ENCODE measurements at regions not wholly inside any gene's neighbourhood (a gene's known extent, or its start where the extent isn't known, plus 50 kb on each side); places are given as distances from the start of the nearest gene placed in this dataset.

GRCh38 chr18:42657551-42657950, 457.9 kb downstream of the RIT2 start:
- no peaks in the 10 kb centered on the region for H3K9me3 ChIP-seq (ENCODE audit: insufficient read depth, low read depth, low read length)
- no peaks in the 10 kb centered on the region for H3F3A ChIP-seq (ENCODE audit: low read depth)
- no peaks in the 10 kb centered on the region for H3K9me2 ChIP-seq (replicated peaks; ENCODE audit: low read depth, low read length)
- TF ChIP-seq EZH2phosphoT487 (IDR thresholded peaks at IDR 0.05; ENCODE audit: borderline replicate concordance) (no peak), CTCF (conservative IDR thresholded peaks at IDR 0.05; ENCODE audit: low read length) (no peak)
- H3K4me3 ChIP-seq (ENCODE audit: low read length, poor library complexity, severe bottlenecking): no peak overlapping the region
- H3K4me1 ChIP-seq (ENCODE audit: insufficient read depth, low read length, poor library complexity, severe bottlenecking): no peaks in the 10 kb centered on the region
- H3K4me2 ChIP-seq (ENCODE audit: low read depth, low read length, poor library complexity, severe bottlenecking): no peak overlapping the region
- no peak overlapping the region for H3K9ac ChIP-seq (ENCODE audit: low read depth, low read length, poor library complexity, severe bottlenecking)
- H4K20me1 ChIP-seq (ENCODE audit: insufficient read depth, low read length, poor library complexity, severe bottlenecking): no peaks in the 10 kb centered on the region
- H3K79me2 ChIP-seq (ENCODE audit: insufficient read depth, low read length): no peaks in the 10 kb centered on the region
- H3K27me3 ChIP-seq (ENCODE audit: insufficient read depth, low read length, poor library complexity, severe bottlenecking): no peaks in the 10 kb centered on the region
- no peaks in the 10 kb centered on the region for H3K36me3 ChIP-seq (ENCODE audit: insufficient read depth, low read length)
- no peak overlapping the region for H2AFZ ChIP-seq (ENCODE audit: low read length)

DNA sequence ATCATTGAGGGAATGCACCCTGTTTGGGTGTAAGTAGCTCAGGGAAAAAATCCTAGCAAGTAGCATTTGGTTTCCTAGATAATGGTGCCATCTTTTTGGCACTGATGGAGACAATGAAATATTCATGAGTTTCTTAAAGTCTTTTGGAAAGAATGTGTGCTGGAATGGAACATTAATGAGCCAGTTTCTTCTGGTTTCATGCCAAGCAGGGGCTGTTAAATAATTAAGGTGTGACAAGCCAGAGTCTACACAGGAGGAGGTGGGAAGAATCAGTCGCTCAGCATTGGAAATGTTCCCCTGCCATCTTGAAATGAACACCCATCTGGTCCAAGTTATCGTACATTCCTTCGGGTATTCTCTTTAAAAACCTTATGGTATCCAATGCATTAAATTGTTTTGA, 457.3 kb downstream of the RIT2 start:
- no peak overlapping the region for H3K4me2 ChIP-seq (ENCODE audit: low read depth, low read length, poor library complexity, severe bottlenecking)
- H3K4me3 ChIP-seq (ENCODE audit: low read length, poor library complexity, severe bottlenecking): no peak overlapping the region
- H3K9me3 ChIP-seq (ENCODE audit: insufficient read depth, low read depth, low read length): no peaks in the 10 kb centered on the region
- H4K20me1 ChIP-seq (ENCODE audit: insufficient read depth, low read length, poor library complexity, severe bottlenecking): no peaks in the 10 kb centered on the region
- H3K27me3 ChIP-seq (ENCODE audit: insufficient read depth, low read length, poor library complexity, severe bottlenecking): no peaks in the 10 kb centered on the region
- no peak overlapping the region for H3K9ac ChIP-seq (ENCODE audit: low read depth, low read length, poor library complexity, severe bottlenecking)
- no peaks in the 10 kb centered on the region for H3K36me3 ChIP-seq (ENCODE audit: insufficient read depth, low read length)
- H3K9me2 ChIP-seq (replicated peaks; ENCODE audit: low read depth, low read length): no peaks in the 10 kb centered on the region
- no peak overlapping the region for H2AFZ ChIP-seq (ENCODE audit: low read length)
- H3F3A ChIP-seq (ENCODE audit: low read depth): no peaks in the 10 kb centered on the region
- no peaks in the 10 kb centered on the region for H3K4me1 ChIP-seq (ENCODE audit: insufficient read depth, low read length, poor library complexity, severe bottlenecking)
- no peaks in the 10 kb centered on the region for H3K79me2 ChIP-seq (ENCODE audit: insufficient read depth, low read length)
- TF ChIP-seq EZH2phosphoT487 (IDR thresholded peaks at IDR 0.05; ENCODE audit: borderline replicate concordance) (no peak), CTCF (conservative IDR thresholded peaks at IDR 0.05; ENCODE audit: low read length) (no peak)

DNA sequence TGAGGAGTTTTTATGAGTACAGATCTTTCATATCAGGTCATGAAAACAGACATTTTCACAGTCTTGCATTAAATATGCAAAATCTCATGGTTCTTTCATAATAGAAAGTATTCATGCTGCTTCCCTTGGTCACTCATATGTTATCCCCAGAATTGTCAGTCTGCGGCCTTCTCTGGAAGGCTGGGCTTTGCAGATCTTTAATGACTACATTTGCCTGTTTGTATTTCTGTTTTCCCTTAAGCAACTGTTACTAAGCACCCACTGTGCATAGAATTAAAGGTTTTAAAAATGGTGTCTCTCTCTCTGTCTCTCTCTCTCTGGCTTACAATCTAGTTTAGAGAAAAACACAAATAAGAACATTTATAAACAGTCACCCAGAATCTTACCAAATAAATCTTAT, 456.3 kb downstream of the RIT2 start:
- TF ChIP-seq CTCF (conservative IDR thresholded peaks at IDR 0.05; ENCODE audit: low read length): no peak
- H3K9ac ChIP-seq (ENCODE audit: low read depth, low read length, poor library complexity, severe bottlenecking): no peak overlapping the region
- H3K4me2 ChIP-seq (ENCODE audit: low read depth, low read length, poor library complexity, severe bottlenecking): no peak overlapping the region
- H2AFZ ChIP-seq (ENCODE audit: low read length): no peak overlapping the region
- no peaks in the 10 kb centered on the region for H3K9me2 ChIP-seq (replicated peaks; ENCODE audit: low read depth, low read length)
- no peaks in the 10 kb centered on the region for H3K4me1 ChIP-seq (ENCODE audit: insufficient read depth, low read length, poor library complexity, severe bottlenecking)
- H3K36me3 ChIP-seq (ENCODE audit: insufficient read depth, low read length): no peaks in the 10 kb centered on the region
- H4K20me1 ChIP-seq (ENCODE audit: insufficient read depth, low read length, poor library complexity, severe bottlenecking): no peaks in the 10 kb centered on the region
- no peaks in the 10 kb centered on the region for H3K9me3 ChIP-seq (ENCODE audit: insufficient read depth, low read depth, low read length)
- H3F3A ChIP-seq (ENCODE audit: low read depth): no peaks in the 10 kb centered on the region
- H3K79me2 ChIP-seq (ENCODE audit: insufficient read depth, low read length): no peaks in the 10 kb centered on the region
- H3K4me3 ChIP-seq (ENCODE audit: low read length, poor library complexity, severe bottlenecking): no peak overlapping the region
- no peaks in the 10 kb centered on the region for H3K27me3 ChIP-seq (ENCODE audit: insufficient read depth, low read length, poor library complexity, severe bottlenecking)
